Fibroblast of lung (primary cell): ENCODE measurements at regions not wholly inside any gene's neighbourhood (a gene's known extent, or its start where the extent isn't known, plus 50 kb on each side); places are given as distances from the start of the nearest gene placed in this dataset.

Experiments
- DNase-seq, 2 donors: peaks; one replicate each; pipeline versions ENCODE4 v3.0.0 to v3.0.0-alpha.2; 2010; ENCODE audit warnings: low read depth in 2 of 2
- H2AFZ ChIP-seq: 2 replicates; pipeline ENCODE4 v1.5.1; 2012; ENCODE audit warnings: low read length, control low read depth, inconsistent platforms
- H3K27ac ChIP-seq: 2 replicates; pipeline ENCODE4 v1.5.1; 2011; ENCODE audit warnings: low read length, control low read depth; ENCODE audit not compliant: insufficient read depth
- H3K27me3 ChIP-seq: 2 replicates; pipeline ENCODE4 v1.5.1; 2011; ENCODE audit warnings: mild to moderate bottlenecking, low read length; ENCODE audit not compliant: control insufficient read depth, insufficient read depth
- H3K36me3 ChIP-seq: 2 replicates; pipeline ENCODE4 v1.5.1; 2011; ENCODE audit warnings: low read length; ENCODE audit not compliant: control insufficient read depth, insufficient read depth
- H3K4me1 ChIP-seq: 2 replicates; pipeline ENCODE4 v1.5.1; 2011; ENCODE audit warnings: low read length; ENCODE audit not compliant: control insufficient read depth, insufficient read depth; ENCODE audit errors: extremely low read depth
- H3K4me2 ChIP-seq: 2 replicates; pipeline ENCODE4 v1.5.1; 2011; ENCODE audit warnings: low read length, control low read depth; ENCODE audit not compliant: insufficient read depth; ENCODE audit errors: extremely low read depth
- H3K4me3 ChIP-seq, 4 experiments: fragments of 200-600 bp in 1 of 4; sonication (generic) in 1 of 4; replicated peaks in 1 of 4; 2 replicates each; pipeline ENCODE4 v1.5.1; 2011 to 2016; ENCODE audit warnings: low read length in 4 of 4, low read depth in 3 of 4, mild to moderate bottlenecking in 3 of 4, control low read depth in 2 of 4, inconsistent platforms in 1 of 4, mixed read lengths in 1 of 4; ENCODE audit not compliant: insufficient read depth in 1 of 4; ENCODE audit errors: control extremely low read depth in 1 of 4
- H3K79me2 ChIP-seq: 2 replicates; pipeline ENCODE4 v1.5.1; 2012; ENCODE audit warnings: mild to moderate bottlenecking, low read length, inconsistent platforms; ENCODE audit not compliant: control insufficient read depth, insufficient read depth
- H3K9ac ChIP-seq: 2 replicates; pipeline ENCODE4 v1.5.1; 2011; ENCODE audit warnings: mild to moderate bottlenecking, low read length, control low read depth; ENCODE audit not compliant: insufficient read depth
- H3K9me3 ChIP-seq: 2 replicates; pipeline ENCODE4 v1.5.1; 2012; ENCODE audit warnings: low read depth, low read length; ENCODE audit not compliant: control insufficient read depth, insufficient read depth
- H4K20me1 ChIP-seq: 2 replicates; pipeline ENCODE4 v1.5.1; 2011; ENCODE audit warnings: low read length; ENCODE audit not compliant: control insufficient read depth, insufficient read depth; ENCODE audit errors: extremely low read depth
- CTCF ChIP-seq, 2 donors: IDR thresholded peaks in 1 of 2; conservative IDR thresholded peaks in 1 of 2; 1 replicate in 1 of 2; 2 replicates in 1 of 2; pipeline ENCODE4 v1.5.1; 2011 to 2012; ENCODE audit warnings: low read length in 2 of 2, control low read depth in 1 of 2, inconsistent platforms in 1 of 2, low read depth in 1 of 2, mild to moderate bottlenecking in 1 of 2
- EZH2 ChIP-seq: IDR thresholded peaks from 2 replicates; pipeline ENCODE4 v1.5.1; 2012; ENCODE audit warnings: low read length, control low read depth, mild to moderate bottlenecking; ENCODE audit errors: missing control alignments

GRCh38 chr15:46670258-46670657 lies 1035.4 kb downstream of the SQOR start:
- H3K4me1 ChIP-seq: no peaks in the 10 kb centered on the region
- H3K36me3 ChIP-seq: no peaks in the 10 kb centered on the region
- no peak overlapping the region for H3K27ac ChIP-seq
- no peak overlapping the region for H3K4me3 ChIP-seq
- TF ChIP-seq EZH2: no peak
- H3K9me3 ChIP-seq: no peaks in the 10 kb centered on the region
- H3K9ac ChIP-seq: no peak overlapping the region
- H3K4me2 ChIP-seq: no peak overlapping the region
- H4K20me1 ChIP-seq: no peaks in the 10 kb centered on the region
- H2AFZ ChIP-seq: no peak overlapping the region
- no peak for DNase-seq
- H3K79me2 ChIP-seq: no peaks in the 10 kb centered on the region
- H3K27me3 ChIP-seq: no peaks in the 10 kb centered on the region

- no peaks in the 10 kb centered on the region for H3K4me1 ChIP-seq
- no peaks in the 10 kb centered on the region for H3K79me2 ChIP-seq
- TF ChIP-seq CTCF (conservative IDR thresholded peaks at IDR 0.05 in 1 of 2, IDR thresholded peaks at IDR 0.05 in 1 of 2; ENCODE audit: low read depth in 1 of 2, low read length in 2 of 2) (no peak), EZH2 (no peak)
- H3K4me3 ChIP-seq: no peak overlapping the region
- no peak overlapping the region for H3K4me2 ChIP-seq
- DNase-seq: no peak
- no peak overlapping the region for H2AFZ ChIP-seq
- H3K27me3 ChIP-seq: no peaks in the 10 kb centered on the region
- no peaks in the 10 kb centered on the region for H3K36me3 ChIP-seq
- no peaks in the 10 kb centered on the region for H4K20me1 ChIP-seq
- no peaks in the 10 kb centered on the region for H3K9me3 ChIP-seq
- H3K27ac ChIP-seq: no peak overlapping the region
- H3K9ac ChIP-seq: no peak overlapping the region
These were observed 1036.5 kb downstream of the SQOR start for GRCh38 chr15:46671336-46671735.

GRCh38 chr15:46672041-46672440 lies 1037.2 kb downstream of the SQOR start:
- DNase-seq: no peak
- no peaks in the 10 kb centered on the region for H3K36me3 ChIP-seq
- no peak overlapping the region for H3K4me2 ChIP-seq
- H2AFZ ChIP-seq: no peak overlapping the region
- H3K79me2 ChIP-seq: no peaks in the 10 kb centered on the region
- no peak overlapping the region for H3K27ac ChIP-seq
- H3K4me3 ChIP-seq: no peak overlapping the region
- TF ChIP-seq CTCF (conservative IDR thresholded peaks at IDR 0.05 in 1 of 2, IDR thresholded peaks at IDR 0.05 in 1 of 2; ENCODE audit: low read depth in 1 of 2, low read length in 2 of 2): no peak
- no peak for TF ChIP-seq EZH2
- no peak overlapping the region for H3K9ac ChIP-seq
- no peaks in the 10 kb centered on the region for H3K9me3 ChIP-seq
- no peaks in the 10 kb centered on the region for H4K20me1 ChIP-seq
- no peaks in the 10 kb centered on the region for H3K4me1 ChIP-seq
- no peaks in the 10 kb centered on the region for H3K27me3 ChIP-seq
